Heart right ventricle (tissue), 16 donors: ENCODE measurements at regions not wholly inside any gene's neighbourhood (a gene's known extent, or its start where the extent isn't known, plus 50 kb on each side); places are given as distances from the start of the nearest gene placed in this dataset.

Experiments used
- ATAC-seq, 8 donors: fragments of 200-7000 bp; cut with Tn5 transposase; one replicate each; pipeline ENCODE4 v1.9.1; 2020; ENCODE audit warnings: mild to moderate bottlenecking in 8 of 8, moderate library complexity in 8 of 8, moderate number of reproducible peaks in 1 of 8
- DNase-seq, 2 donors: peaks; one replicate each; pipeline ENCODE4 v3.0.0-alpha.2; 2020
- H3K27ac ChIP-seq, 10 donors: fragments of 200-600 bp; sonication (generic) in 2 of 10; one replicate each; pipeline versions ENCODE4 v1.5.0 to v1.8.0; 2020 to 2022; ENCODE audit warnings: mild to moderate bottlenecking in 3 of 10
- H3K27me3 ChIP-seq, 7 donors: fragments of 200-600 bp; one replicate each; pipeline ENCODE4 v1.8.0; 2021 to 2022; ENCODE audit warnings: mild to moderate bottlenecking in 2 of 7
- H3K36me3 ChIP-seq, 9 donors: fragments of 200-600 bp; sonication (generic) in 1 of 9; one replicate each; pipeline versions ENCODE4 v1.5.0 to v1.8.0; 2020 to 2022; ENCODE audit warnings: mild to moderate bottlenecking in 2 of 9
- H3K4me1 ChIP-seq, 9 donors: fragments of 200-600 bp; sonication (generic) in 1 of 9; one replicate each; pipeline versions ENCODE4 v1.5.0 to v1.8.0; 2020 to 2022; ENCODE audit warnings: mild to moderate bottlenecking in 4 of 9
- H3K4me3 ChIP-seq, 10 donors: fragments of 200-600 bp; sonication (generic) in 2 of 10; one replicate each; pipeline versions ENCODE4 v1.5.0 to v1.8.0; 2020 to 2022; ENCODE audit warnings: mild to moderate bottlenecking in 7 of 10, moderate library complexity in 2 of 10
- H3K9me3 ChIP-seq, 11 donors: fragments of 200-600 bp in 10 of 11; sonication (generic) in 2 of 11; one replicate each; pipeline versions ENCODE4 v1.5.0 to v1.8.0; 2013 to 2022; ENCODE audit warnings: mild to moderate bottlenecking in 2 of 11, control low read depth in 1 of 11, moderate library complexity in 1 of 11
- CTCF ChIP-seq, 9 donors: fragments of 200-600 bp; sonication (generic) in 2 of 9; IDR thresholded peaks; one replicate each; pipeline versions ENCODE4 v1.5.0 to v1.8.0; 2021 to 2022; ENCODE audit warnings: antibody characterized with exemption in 9 of 9, mild to moderate bottlenecking in 5 of 9, moderate library complexity in 1 of 9
- WGBS, 2 donors: extraction: QIAGEN DNeasy Blood & Tissue Kit; methylation state at CpG; one replicate each; pipeline ENCODE4 v1.1.7; 2013; ENCODE audit warnings: inconsistent platforms in 1 of 2; 5-methylcytosine and 5-hydroxymethylcytosine counted together
- intact Hi-C, 10 donors: fragments of 100-400 bp; cut with DNase I; formaldehyde crosslinking; loops; one replicate each; pipeline versions ENCODE4 v1.11.1 to v1.14.2; 2022
- donor health status: Arrhythmogenic right ventricular cardiomyopathy.
- donor health status: ischemic (EF 13 %, LVEDD 7.1; RV severe dilation, severe dysfunction).
- donor health status: healthy with polysubstance abuse.
- donor health status: DM: no; HTN: yes; CAD: no.
- donor health status: DM: no; HTN: no; CAD: no.
- donor health status: ischemic (EF 25% LVEDD 6.9; RV normal size, moderate dysfunction).
- donor health status: ischemic (EF 25% LVEDD 5.7; RV mildly dilated, moderate dysfunction).
- donor health status: healthy.
- donor health status: DM: yes; HTN: yes; CAD: no.
- donor health status: Ischemic cardiomyopathy.
- donor health status: ischemic (EF 35%, LVEDD 5.7; RV mildly dilated, moderate dysfunction).
- donor health status: nonischemic (EF 11% LVEDD 7.7; RV severe dilation, severe dysfunction).
- donor health status: DM: yes; HTN: yes; CAD: no.
- donor health status: PGD.
- donor health status: ischemic (EF 29% LVEDD 5.4; RV normal size, mild dysfunction).
- donor health status: nonischemic (EF 23%, LVEDD 6.1; RV moderate dilation, normal function).

- no peak for TF ChIP-seq CTCF (IDR thresholded peaks at IDR 0.05)
- ATAC-seq: no peak
- intact Hi-C loops: no loop called here
- Histone ChIP-seq H3K36me3 (no peaks in the 10 kb centered on the region), H3K27me3 (peaks cover 0 to 8% (median 0%) of the 10 kb centered on the region in 7 donors), H3K4me3 (no peak overlapping the region), H3K27ac (no peak overlapping the region), H3K9me3 (no peaks in the 10 kb centered on the region), H3K4me1 (peaks cover 0 to 38% (median 8%) of the 10 kb centered on the region in 9 donors)
- DNase-seq: no peak
Measured at GRCh38 chr20:48273843-48274242, 488.6 kb upstream of the SULF2 start.

DNA sequence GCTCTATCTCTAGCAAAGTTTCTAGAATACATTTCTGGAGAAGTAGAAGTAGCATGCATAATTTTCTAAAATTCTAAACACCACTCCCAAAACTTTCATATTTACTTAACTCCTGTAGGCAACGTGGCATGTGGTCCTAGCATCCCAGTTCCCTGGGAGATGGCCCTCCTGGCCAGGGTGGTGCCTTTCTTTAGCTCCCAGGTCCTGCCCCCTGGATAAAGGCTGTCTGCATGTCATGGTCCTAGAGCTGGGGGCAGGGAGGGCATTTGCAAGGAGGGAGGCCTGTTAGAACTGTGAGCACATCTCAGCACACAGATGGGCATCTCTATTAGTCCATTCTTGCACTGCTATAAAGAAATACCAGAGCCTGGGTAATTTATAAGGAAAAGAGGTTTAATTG lies 485.6 kb upstream of the SULF2 start:
- Histone ChIP-seq H3K36me3 (no peaks in the 10 kb centered on the region), H3K9me3 (no peaks in the 10 kb centered on the region), H3K4me1 (peaks cover 0 to 8% (median 2%) of the 10 kb centered on the region in 9 donors), H3K27me3 (peaks cover 0 to 6% (median 0%) of the 10 kb centered on the region in 7 donors), H3K27ac (no peak overlapping the region), H3K4me3 (no peak overlapping the region)
- intact Hi-C loops: no loop called here
- no peak for TF ChIP-seq CTCF (IDR thresholded peaks at IDR 0.05)
- DNase-seq (no peak), ATAC-seq (no peak)
- WGBS, 2 donors: 78 to 80% methylated on average over 1 of the region's 1 CpG

DNA sequence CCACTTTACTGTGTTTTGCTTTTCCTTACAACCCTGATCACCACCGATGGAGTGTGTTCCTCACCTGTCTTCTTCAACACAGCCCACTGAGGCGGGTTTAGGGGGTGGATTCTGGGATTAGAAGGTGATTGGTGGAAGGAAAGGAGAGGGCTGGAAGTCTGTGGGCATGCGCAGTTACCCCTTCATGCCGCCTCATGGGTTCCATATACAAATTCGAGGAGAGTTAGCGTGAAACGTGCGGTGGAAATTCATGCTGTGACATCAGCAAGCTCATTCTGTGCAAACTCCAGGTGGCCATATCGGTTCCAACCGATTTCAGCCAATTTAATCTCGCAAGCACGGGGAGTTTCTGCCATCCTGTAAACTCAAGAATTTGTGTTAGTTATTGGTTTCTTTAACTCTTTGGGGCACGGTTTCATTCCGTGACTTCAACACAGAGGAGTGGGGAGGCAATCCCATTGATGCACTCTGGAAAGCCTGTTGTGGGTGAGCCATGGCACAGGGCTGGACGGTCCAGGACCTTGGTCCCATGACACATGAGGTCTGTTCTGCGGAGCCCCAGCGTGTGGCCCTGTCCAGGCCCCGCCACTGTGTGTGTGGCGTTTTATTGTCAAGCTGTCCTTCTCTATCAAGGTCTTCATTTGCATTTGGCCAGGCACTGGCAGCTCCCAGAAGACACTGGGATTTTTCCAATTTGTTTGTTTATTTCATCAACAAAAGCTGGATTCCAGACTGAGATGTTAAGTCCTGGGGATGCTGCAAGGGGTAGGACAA lies 482.8 kb upstream of the SULF2 start:
- Histone ChIP-seq H3K36me3 (no peaks in the 10 kb centered on the region), H3K27me3 (peaks cover 0 to 6% (median 0%) of the 10 kb centered on the region in 7 donors), H3K4me1 (no peaks in the 10 kb centered on the region), H3K27ac (no peak overlapping the region), H3K4me3 (no peak overlapping the region), H3K9me3 (no peaks in the 10 kb centered on the region)
- intact Hi-C loops: no loop called here
- 93 to 94% methylated on average over 19 of the region's 19 CpGs for WGBS, 2 donors
- DNase-seq (no peak), ATAC-seq (no peak)
- TF ChIP-seq CTCF (IDR thresholded peaks at IDR 0.05): no peak

GRCh38 chr20:48266571-48266970 lies 481.3 kb upstream of the SULF2 start:
- 79 to 83% methylated on average over 6 of the region's 6 CpGs for WGBS, 2 donors
- DNase-seq: no peak
- intact Hi-C loops: no loop called here

More at GRCh38 chr20:48266571-48266970, 481.3 kb upstream of the SULF2 start:
- H3K27ac ChIP-seq: no peak overlapping the region
- no peaks in the 10 kb centered on the region for H3K9me3 ChIP-seq
- no peak for TF ChIP-seq CTCF (IDR thresholded peaks at IDR 0.05)
- H3K4me1 ChIP-seq: no peaks in the 10 kb centered on the region
- ATAC-seq: no peak
- H3K36me3 ChIP-seq: no peaks in the 10 kb centered on the region
- H3K27me3 ChIP-seq: peaks cover 0 to under 1% (median 0%) of the 10 kb centered on the region in 7 donors
- no peak overlapping the region for H3K4me3 ChIP-seq
